Activated naive CD8-positive, alpha-beta T cell treated with anti-CD3 and anti-CD28 coated beads, Interleukin-2, amount 10 ng/mL, durations not matched to agents 7 days and 5 days (primary cell): ENCODE measurements at regions not wholly inside any gene's neighbourhood (a gene's known extent, or its start where the extent isn't known, plus 50 kb on each side); places are given as distances from the start of the nearest gene placed in this dataset. TPM values are rescaled to one million over a fixed set of nuclear protein-coding genes. Genes with fewer than 3 reads are reported as not detected.

Source experiments
- microRNA-seq: library from miRNA; unstranded; fragments of <30 nt; microRNA quantifications from one replicate; pipeline ENCODE4 v1.2.0, GENCODE V29; 2022

Small RNA genes in the stretch of these regions (microRNA-seq; reads per million reads assigned to microRNA genes)
- not detected for gene MIR548AJ1
